K562 (cell line): ENCODE measurements at regions not wholly inside any gene's neighbourhood (a gene's known extent, or its start where the extent isn't known, plus 50 kb on each side); places are given as distances from the start of the nearest gene placed in this dataset.

Experiments
- ATF6 ChIP-seq: sonication (generic); formaldehyde crosslinking; IDR thresholded peaks from 2 replicates; pipeline ENCODE4 v1.4.0; 2020; ENCODE audit warnings: mild to moderate bottlenecking, missing genetic modification reagents
- CEBPG ChIP-seq, 3 experiments: fragments of 200-800 bp in 1 of 3; sonication (Bioruptor generic) in 1 of 3; sonication (generic) in 1 of 3; formaldehyde crosslinking in 1 of 3; IDR thresholded peaks in 2 of 3; conservative IDR thresholded peaks in 1 of 3; 2 replicates each; pipeline versions ENCODE4 v1.6.1 to v1.8.0; 2016 to 2022; ENCODE audit warnings: missing compliant biosample characterization in 2 of 3, missing genetic modification characterization in 2 of 3, mild to moderate bottlenecking in 1 of 3, missing genetic modification reagents in 1 of 3
- CREB1 ChIP-seq, 2 experiments: sonication (generic) in 1 of 2; formaldehyde crosslinking in 1 of 2; IDR thresholded peaks; 2 replicates each; pipeline versions ENCODE4 v1.6.1 to v1.8.0; 2012 to 2022; ENCODE audit warnings: inconsistent platforms in 1 of 2, mild to moderate bottlenecking in 1 of 2, missing genetic modification reagents in 1 of 2, moderate library complexity in 1 of 2
- ID3 ChIP-seq, 2 experiments: fragments of 250-450 bp in 1 of 2; fragments of 450-650 bp in 1 of 2; sonication (Bioruptor Pico) in 1 of 2; IDR thresholded peaks; 2 replicates each; pipeline versions ENCODE4 v1.6.1 to v1.8.0; 2016 to 2021; ENCODE audit warnings: mild to moderate bottlenecking in 2 of 2, moderate library complexity in 2 of 2, missing compliant biosample characterization in 1 of 2, missing genetic modification characterization in 1 of 2
- MAX ChIP-seq: sonication (generic); formaldehyde crosslinking; IDR thresholded peaks from 2 replicates; pipeline ENCODE4 v1.9.0; 2022; ENCODE audit warnings: mild to moderate bottlenecking, missing genetic modification reagents
- MXI1 ChIP-seq: IDR thresholded peaks from 2 replicates; pipeline ENCODE4 v1.6.1; 2011; ENCODE audit warnings: low read depth, mild to moderate bottlenecking, improper control_type of control experiment, low read length
- NR3C1 ChIP-seq: sonication (generic); formaldehyde crosslinking; IDR thresholded peaks from 2 replicates; pipeline ENCODE4 v1.8.1; 2022; ENCODE audit warnings: missing genetic modification reagents
- TCF7L2 ChIP-seq: fragments of 150-350 bp; IDR thresholded peaks from 2 replicates; pipeline ENCODE4 v1.6.1; 2016; ENCODE audit warnings: low read depth, mild to moderate bottlenecking, low read length, moderate library complexity
- ZNF444 ChIP-seq: fragments of 250-450 bp; sonication (Bioruptor Pico); IDR thresholded peaks from 2 replicates; pipeline ENCODE4 v1.4.0; 2020; ENCODE audit warnings: mild to moderate bottlenecking, moderate library complexity
- TF ChIP-seq, protein P1 (sequence below), 2 experiments: IDR thresholded peaks in 1 of 2; conservative IDR thresholded peaks in 1 of 2; 2 replicates each; pipeline ENCODE4 v1.6.1; 2016; ENCODE audit warnings: low read depth in 2 of 2, mild to moderate bottlenecking in 1 of 2, missing compliant biosample characterization in 1 of 2, missing genetic modification characterization in 1 of 2, moderate library complexity in 1 of 2
- TF ChIP-seq, protein P2 (sequence below): fragments of 450-650 bp; conservative IDR thresholded peaks from 2 replicates; pipeline ENCODE4 v1.6.1; 2016; ENCODE audit warnings: missing genetic modification characterization, low read depth, mild to moderate bottlenecking, missing compliant biosample characterization, moderate library complexity

DNA sequence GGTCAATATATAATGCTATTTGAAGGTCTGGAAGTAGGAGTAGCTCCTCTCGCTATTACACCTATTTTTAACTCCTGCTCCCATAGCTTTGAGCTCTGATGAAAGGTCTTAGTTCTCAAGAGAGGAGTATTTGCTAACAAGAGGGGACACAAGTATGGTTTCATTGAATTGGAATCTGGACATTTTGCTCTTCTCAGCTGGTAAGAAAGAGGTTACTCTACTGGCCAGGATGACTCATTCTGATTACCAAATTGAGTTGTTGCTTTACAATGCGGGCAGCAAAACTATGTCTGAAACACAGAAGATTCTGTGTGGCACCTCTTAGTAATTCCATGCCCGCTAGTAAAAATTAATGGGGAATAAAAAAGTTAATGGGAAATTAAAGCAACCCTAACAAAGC is 63.6 kb upstream of the EP300 start:
- no peak for TF ChIP-seq CREB1 (IDR thresholded peaks at IDR 0.05)
- no peak for TF ChIP-seq CREB1 (CRISPR knock-in tag; IDR thresholded peaks at IDR 0.05)
- no peak for TF ChIP-seq CEBPG (CRISPR knock-in tag; IDR thresholded peaks at IDR 0.05)
- TF ChIP-seq CEBPG (tag; conservative IDR thresholded peaks at IDR 0.05 in 1 of 2, IDR thresholded peaks at IDR 0.05 in 1 of 2) = no peak
- no peak for TF ChIP-seq ATF6 (CRISPR knock-in tag)
- no peak for TF ChIP-seq ID3 (CRISPR knock-in tag; IDR thresholded peaks at IDR 0.05)
- no peak for TF ChIP-seq ID3 (tag; IDR thresholded peaks at IDR 0.05)
- no peak for TF ChIP-seq MXI1
- TF ChIP-seq, protein P1, sequence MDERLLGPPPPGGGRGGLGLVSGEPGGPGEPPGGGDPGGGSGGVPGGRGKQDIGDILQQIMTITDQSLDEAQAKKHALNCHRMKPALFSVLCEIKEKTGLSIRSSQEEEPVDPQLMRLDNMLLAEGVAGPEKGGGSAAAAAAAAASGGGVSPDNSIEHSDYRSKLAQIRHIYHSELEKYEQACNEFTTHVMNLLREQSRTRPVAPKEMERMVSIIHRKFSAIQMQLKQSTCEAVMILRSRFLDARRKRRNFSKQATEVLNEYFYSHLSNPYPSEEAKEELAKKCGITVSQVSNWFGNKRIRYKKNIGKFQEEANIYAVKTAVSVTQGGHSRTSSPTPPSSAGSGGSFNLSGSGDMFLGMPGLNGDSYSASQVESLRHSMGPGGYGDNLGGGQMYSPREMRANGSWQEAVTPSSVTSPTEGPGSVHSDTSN (CRISPR knock-in tag; IDR thresholded peaks at IDR 0.05; ENCODE audit: low read depth) = no peak
- TF ChIP-seq, protein P1 (tag; conservative IDR thresholded peaks at IDR 0.05; ENCODE audit: low read depth) = no peak
- TF ChIP-seq, protein P2, sequence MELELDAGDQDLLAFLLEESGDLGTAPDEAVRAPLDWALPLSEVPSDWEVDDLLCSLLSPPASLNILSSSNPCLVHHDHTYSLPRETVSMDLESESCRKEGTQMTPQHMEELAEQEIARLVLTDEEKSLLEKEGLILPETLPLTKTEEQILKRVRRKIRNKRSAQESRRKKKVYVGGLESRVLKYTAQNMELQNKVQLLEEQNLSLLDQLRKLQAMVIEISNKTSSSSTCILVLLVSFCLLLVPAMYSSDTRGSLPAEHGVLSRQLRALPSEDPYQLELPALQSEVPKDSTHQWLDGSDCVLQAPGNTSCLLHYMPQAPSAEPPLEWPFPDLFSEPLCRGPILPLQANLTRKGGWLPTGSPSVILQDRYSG = no peak
- TF ChIP-seq ZNF444 = no peak
- TF ChIP-seq TCF7L2 = no peak
- no peak for TF ChIP-seq NR3C1
- no peak for TF ChIP-seq MAX (CRISPR knock-in tag)
